ENCODE measurements at regions not wholly inside any gene's neighbourhood (a gene's known extent, or its start where the extent isn't known, plus 50 kb on each side); places are given as distances from the start of the nearest gene placed in this dataset.

DNA sequence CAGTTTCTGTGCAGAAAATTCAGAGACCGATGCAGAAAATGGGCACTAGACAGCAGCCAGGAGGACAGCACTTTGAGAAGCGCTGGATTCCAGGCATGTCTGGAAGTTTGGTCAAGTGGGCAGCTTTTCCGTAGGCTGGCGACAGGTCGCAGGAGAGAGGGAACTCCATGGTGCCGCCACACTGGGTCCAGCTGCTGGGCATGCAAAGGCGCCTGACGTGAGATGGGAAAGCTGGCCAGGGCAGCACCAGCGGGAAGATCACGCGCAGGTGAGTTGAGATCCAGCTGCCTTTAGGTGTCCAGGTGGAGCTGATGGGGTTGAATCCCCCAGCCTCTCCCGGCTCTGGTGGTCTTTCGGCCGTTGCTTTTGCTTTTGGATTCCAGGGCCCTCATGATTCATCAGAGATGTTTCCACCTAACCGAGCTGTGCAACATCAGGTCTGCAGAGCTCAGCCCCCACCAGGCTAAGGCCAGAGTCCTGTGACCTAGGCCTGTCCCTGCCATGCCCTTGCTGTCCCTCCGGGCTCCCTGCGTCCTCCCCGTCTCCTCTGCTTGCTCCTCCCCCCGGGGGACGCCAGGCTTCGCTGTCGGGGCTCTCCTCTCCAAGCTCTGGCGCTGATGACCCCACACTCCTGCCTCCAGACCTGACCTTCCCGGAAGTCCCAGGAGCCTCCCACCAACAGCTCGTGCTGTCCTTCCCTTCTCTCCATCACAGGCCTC is 1001.7 kb downstream of the BRD1 start:
- TF ChIP-seq MYC (IDR thresholded peaks at IDR 0.05; ENCODE audit: low read depth, low read length) (no peak), POLR2A (IDR thresholded peaks at IDR 0.05; ENCODE audit: extremely low read depth, insufficient read length) (no peak), MAX (IDR thresholded peaks at IDR 0.05; ENCODE audit: low read depth, low read length) (no peak)
- TF ChIP-seq, protein P1, sequence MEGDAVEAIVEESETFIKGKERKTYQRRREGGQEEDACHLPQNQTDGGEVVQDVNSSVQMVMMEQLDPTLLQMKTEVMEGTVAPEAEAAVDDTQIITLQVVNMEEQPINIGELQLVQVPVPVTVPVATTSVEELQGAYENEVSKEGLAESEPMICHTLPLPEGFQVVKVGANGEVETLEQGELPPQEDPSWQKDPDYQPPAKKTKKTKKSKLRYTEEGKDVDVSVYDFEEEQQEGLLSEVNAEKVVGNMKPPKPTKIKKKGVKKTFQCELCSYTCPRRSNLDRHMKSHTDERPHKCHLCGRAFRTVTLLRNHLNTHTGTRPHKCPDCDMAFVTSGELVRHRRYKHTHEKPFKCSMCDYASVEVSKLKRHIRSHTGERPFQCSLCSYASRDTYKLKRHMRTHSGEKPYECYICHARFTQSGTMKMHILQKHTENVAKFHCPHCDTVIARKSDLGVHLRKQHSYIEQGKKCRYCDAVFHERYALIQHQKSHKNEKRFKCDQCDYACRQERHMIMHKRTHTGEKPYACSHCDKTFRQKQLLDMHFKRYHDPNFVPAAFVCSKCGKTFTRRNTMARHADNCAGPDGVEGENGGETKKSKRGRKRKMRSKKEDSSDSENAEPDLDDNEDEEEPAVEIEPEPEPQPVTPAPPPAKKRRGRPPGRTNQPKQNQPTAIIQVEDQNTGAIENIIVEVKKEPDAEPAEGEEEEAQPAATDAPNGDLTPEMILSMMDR (IDR thresholded peaks at IDR 0.05; ENCODE audit: low read depth, low read length) = no peak
- no peak overlapping the region for H3K4me3 ChIP-seq (ENCODE audit: low read depth, low read length)
- DNase-seq (ENCODE audit: low read depth) = no peak

- DNase-seq (ENCODE audit: low read depth) = no peak
- no peak overlapping the region for H3K4me3 ChIP-seq (ENCODE audit: low read depth, low read length)
- TF ChIP-seq POLR2A (IDR thresholded peaks at IDR 0.05; ENCODE audit: extremely low read depth, insufficient read length) (no peak), MYC (IDR thresholded peaks at IDR 0.05; ENCODE audit: low read depth, low read length) (no peak), MAX (IDR thresholded peaks at IDR 0.05; ENCODE audit: low read depth, low read length) (no peak)
- TF ChIP-seq, protein P1 (IDR thresholded peaks at IDR 0.05; ENCODE audit: low read depth, low read length) = no peak
These were observed 1002.7 kb downstream of the BRD1 start for GRCh38 chr22:48824712-48825651.

DNA sequence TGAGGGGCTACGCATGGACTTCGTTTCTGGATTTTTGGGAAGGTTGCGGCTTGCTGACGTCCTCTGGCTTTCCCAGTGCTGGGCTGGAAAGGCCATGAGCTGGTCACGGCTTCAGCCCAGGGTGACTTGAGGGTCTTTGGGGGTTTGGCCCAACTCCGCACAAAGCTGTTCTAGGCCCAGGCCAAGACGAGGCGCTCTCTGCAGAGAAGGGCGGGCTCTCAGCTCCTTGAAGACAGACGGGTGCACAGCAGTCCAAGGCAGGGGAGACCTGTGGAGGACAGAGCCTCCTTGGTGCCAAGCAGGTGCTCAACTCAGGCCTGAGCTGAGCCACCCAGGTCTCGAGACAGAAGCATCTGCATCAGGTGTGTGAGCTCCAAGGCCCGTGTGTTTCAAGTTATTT is 1003.7 kb downstream of the BRD1 start:
- no peak for DNase-seq (ENCODE audit: low read depth)
- H3K4me3 ChIP-seq (ENCODE audit: low read depth, low read length) = no peak overlapping the region
- TF ChIP-seq POLR2A (IDR thresholded peaks at IDR 0.05; ENCODE audit: extremely low read depth, insufficient read length) (no peak), MYC (IDR thresholded peaks at IDR 0.05; ENCODE audit: low read depth, low read length) (no peak), MAX (IDR thresholded peaks at IDR 0.05; ENCODE audit: low read depth, low read length) (no peak)
- TF ChIP-seq, protein P1 (IDR thresholded peaks at IDR 0.05; ENCODE audit: low read depth, low read length) = no peak

- no peak overlapping the region for H3K4me3 ChIP-seq (ENCODE audit: low read depth, low read length)
- no peak for DNase-seq (ENCODE audit: low read depth)
- TF ChIP-seq MAX (IDR thresholded peaks at IDR 0.05; ENCODE audit: low read depth, low read length) (no peak), POLR2A (IDR thresholded peaks at IDR 0.05; ENCODE audit: extremely low read depth, insufficient read length) (no peak)
- TF ChIP-seq, protein P1 (IDR thresholded peaks at IDR 0.05; ENCODE audit: low read depth, low read length) = no peak
These were observed 1005.1 kb downstream of the BRD1 start for GRCh38 chr22:48822278-48823233.

DNA sequence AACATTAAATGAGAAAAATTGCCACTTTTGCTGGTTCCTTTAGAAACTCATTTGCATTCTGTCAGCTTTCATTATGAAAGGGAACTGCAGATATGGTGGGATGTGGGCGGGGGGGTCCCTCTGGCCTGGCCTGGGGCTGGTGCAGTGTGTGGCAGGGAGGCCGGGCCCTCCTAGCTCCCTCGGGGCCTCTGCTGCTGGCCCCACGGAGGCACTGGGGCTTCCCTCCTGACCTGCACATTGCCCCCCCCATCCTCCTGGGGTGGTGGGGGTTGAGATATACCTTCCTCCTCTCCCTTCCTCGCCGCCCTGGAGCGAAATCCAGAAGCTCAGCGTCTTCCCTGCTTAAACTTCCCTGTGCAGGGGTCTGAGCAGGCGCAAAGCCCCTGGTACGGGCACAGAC is 1005.9 kb downstream of the BRD1 start:
- no peak for DNase-seq (ENCODE audit: low read depth)
- no peak for TF ChIP-seq MYC (IDR thresholded peaks at IDR 0.05; ENCODE audit: low read depth, low read length)
- TF ChIP-seq POLR2A (IDR thresholded peaks at IDR 0.05; ENCODE audit: extremely low read depth, insufficient read length) = no peak
- no peak for TF ChIP-seq MAX (IDR thresholded peaks at IDR 0.05; ENCODE audit: low read depth, low read length)
- TF ChIP-seq, protein P1 (IDR thresholded peaks at IDR 0.05; ENCODE audit: low read depth, low read length) = no peak
- no peak overlapping the region for H3K4me3 ChIP-seq (ENCODE audit: low read depth, low read length)

Measured in NB4 (cell line).